RWPE1 (cell line): ENCODE measurements at regions not wholly inside any gene's neighbourhood (a gene's known extent, or its start where the extent isn't known, plus 50 kb on each side); places are given as distances from the start of the nearest gene placed in this dataset.

Experiments
- CTCF ChIA-PET: fragments of 350-600 bp; sonication (Branson Sonifier 250); formaldehyde crosslinking; extraction: SDS; loops from one replicate; lab custom pipeline; 2021; lab: Yijun Ruan, JAX
- POLR2A ChIA-PET: fragments of 400-600 bp; formaldehyde crosslinking; extraction: SDS; loops from one replicate; lab custom pipeline; 2020; ENCODE audit warnings: antibody characterized with exemption; ENCODE audit not compliant: low non-redundant PET; lab: Yijun Ruan, JAX
- DNase-seq: peaks from one replicate; pipeline ENCODE4 v3.0.0; 2012; ENCODE audit warnings: low spot score
- H3K27ac ChIP-seq: fragments of 450-650 bp; 2 replicates; pipeline ENCODE4 v1.5.1; 2017
- CTCF ChIP-seq: fragments of 450-650 bp; conservative IDR thresholded peaks from 2 replicates; pipeline ENCODE4 v1.5.1; 2017; ENCODE audit warnings: low read depth, mild to moderate bottlenecking

GRCh38 chr4:115278830-115279229, 165.4 kb upstream of the NDST4 start:
- H3K27ac ChIP-seq, result no peak overlapping the region
- ChIA-PET CTCF (no interaction called here), POLR2A (no interaction called here)
- peak; percentile 1 for DNase-seq
- no peak for TF ChIP-seq CTCF

- CTCF ChIA-PET, result no interaction called here
- no peak overlapping the region for H3K27ac ChIP-seq
- POLR2A ChIA-PET, result no interaction called here
- TF ChIP-seq CTCF, result no peak
- no peak for DNase-seq
Observed at GRCh38 chr4:115275615-115276014, 162.2 kb upstream of the NDST4 start.

GRCh38 chr4:115274545-115274944, 161.1 kb upstream of the NDST4 start:
- POLR2A ChIA-PET, result interaction anchor here (0.6 kb wide), 1 partner anchor 1441 kb away, joined by 5 read pairs; no protein-coding TSS in a partner anchor
- CTCF ChIA-PET, result no interaction called here
- H3K27ac ChIP-seq, result no peak overlapping the region
- no peak for TF ChIP-seq CTCF
- no peak for DNase-seq

- no peak for TF ChIP-seq CTCF
- DNase-seq, result no peak
- CTCF ChIA-PET, result no interaction called here
- POLR2A ChIA-PET, result no interaction called here
- no peak overlapping the region for H3K27ac ChIP-seq
Observed at GRCh38 chr4:115272594-115272993, 159.2 kb upstream of the NDST4 start.

- CTCF ChIA-PET, result no interaction called here
- TF ChIP-seq CTCF, result no peak
- no peak overlapping the region for H3K27ac ChIP-seq
- no peak for DNase-seq
- POLR2A ChIA-PET, result no interaction called here
Observed at GRCh38 chr4:115272185-115272584, 158.8 kb upstream of the NDST4 start.

GRCh38 chr4:115260195-115260594, 146.8 kb upstream of the NDST4 start:
- no peak for DNase-seq
- CTCF ChIA-PET, result no interaction called here
- no peak for TF ChIP-seq CTCF
- POLR2A ChIA-PET, result no interaction called here
- H3K27ac ChIP-seq, result no peak overlapping the region

GRCh38 chr4:115259642-115260041, 146.2 kb upstream of the NDST4 start:
- TF ChIP-seq CTCF, result no peak
- CTCF ChIA-PET, result no interaction called here
- no peak for DNase-seq
- no peak overlapping the region for H3K27ac ChIP-seq
- POLR2A ChIA-PET, result no interaction called here
